ENCODE measurements at regions not wholly inside any gene's neighbourhood (a gene's known extent, or its start where the extent isn't known, plus 50 kb on each side); places are given as distances from the start of the nearest gene placed in this dataset.

- TF ChIP-seq POLR2A (IDR thresholded peaks at IDR 0.05; ENCODE audit: low read length) (no peak), GATA1 (IDR thresholded peaks at IDR 0.05; ENCODE audit: low read depth, low read length) (no peak)
These were observed 159.8 kb upstream of the GLRA1 start for GRCh38 chr5:152084476-152084875.

Measured in erythroblast (primary cell).